SU-DHL-6 (cell line): ENCODE measurements at regions not wholly inside any gene's neighbourhood (a gene's known extent, or its start where the extent isn't known, plus 50 kb on each side); places are given as distances from the start of the nearest gene placed in this dataset.

Source experiments
- CTCF ChIP-seq: fragments of 200-600 bp; sonication (generic); IDR thresholded peaks from one replicate; pipeline ENCODE4 v1.5.1; 2017; ENCODE audit warnings: antibody characterized with exemption, mild to moderate bottlenecking, low read length, moderate library complexity; ENCODE audit not compliant: insufficient read depth, poor library complexity, severe bottlenecking
- EZH2phosphoT487 ChIP-seq: fragments of 200-600 bp; sonication (generic), shearing (Covaris generic); conservative IDR thresholded peaks from 2 replicates; pipeline ENCODE4 v1.6.1; 2018; ENCODE audit warnings: mild to moderate bottlenecking, antibody characterized with exemption, low read length, moderate library complexity, mixed read lengths

- TF ChIP-seq CTCF: no peak
- no peak for TF ChIP-seq EZH2phosphoT487
Observed at GRCh38 chrX:51435101-51435500, 61.3 kb downstream of the NUDT11 start.
